Occipital lobe (tissue), 1 donor: ENCODE measurements at regions not wholly inside any gene's neighbourhood (a gene's known extent, or its start where the extent isn't known, plus 50 kb on each side); places are given as distances from the start of the nearest gene placed in this dataset.

ENCODE experiments used
- DNase-seq: peaks from one replicate; lab custom pipeline; 2025; lab: John Stamatoyannopoulos, UW

DNA sequence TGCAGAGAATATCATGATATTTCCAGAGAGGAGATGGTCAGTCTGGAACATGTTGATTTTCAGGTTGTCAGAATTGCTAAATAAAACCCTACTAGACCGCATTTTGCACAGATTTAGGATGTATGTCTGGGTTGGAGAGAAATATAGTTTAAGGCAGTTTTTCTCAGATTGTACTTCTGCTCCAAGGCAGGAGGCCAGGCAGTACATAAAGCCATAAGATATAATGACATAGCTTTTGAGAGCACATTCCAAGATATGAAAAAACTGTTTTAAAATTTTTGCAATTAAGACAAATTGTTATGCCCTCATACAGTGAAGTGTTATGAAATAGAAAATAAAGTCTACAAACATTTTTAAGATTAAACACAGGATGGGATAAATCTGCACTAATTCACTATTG is 301.8 kb upstream of the CBLB start:
- DNase-seq: no peak

DNA sequence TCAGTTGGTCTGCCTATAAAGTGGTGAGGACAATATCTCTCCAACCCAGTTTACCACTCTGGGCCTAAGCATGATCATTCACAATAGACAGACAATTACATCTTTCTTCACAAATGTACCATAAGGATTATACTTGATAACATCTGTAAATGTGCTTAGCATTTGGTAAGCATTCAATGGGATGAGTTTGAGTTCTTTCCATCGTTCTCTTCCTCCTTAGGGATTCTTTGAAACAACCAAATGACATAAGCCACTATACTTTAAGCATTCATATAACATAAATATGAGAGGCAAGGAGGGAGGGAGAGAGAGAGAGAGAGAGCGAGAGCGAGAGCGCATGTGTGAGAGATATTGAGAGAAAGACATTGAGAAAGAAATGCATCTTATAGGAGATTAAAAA is 303.3 kb upstream of the CBLB start:
- DNase-seq: no peak

DNA sequence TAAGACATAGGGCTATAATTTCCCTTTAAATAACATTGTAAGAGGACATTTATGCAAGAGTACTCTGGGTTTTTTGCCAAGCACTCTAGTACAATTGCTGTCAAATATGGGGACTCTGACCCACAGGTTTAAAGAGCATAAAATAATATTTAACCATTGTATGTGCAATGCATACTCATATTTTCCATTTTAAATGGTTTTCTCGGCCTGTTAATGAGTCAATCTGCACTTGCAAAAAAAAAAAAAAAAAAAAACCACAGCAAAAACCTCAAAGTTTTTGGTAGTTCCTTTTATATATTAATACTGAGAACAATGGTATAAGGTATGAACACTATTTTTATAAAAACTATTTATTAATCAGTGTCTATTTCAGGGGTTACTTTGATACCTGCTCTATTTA is 304.0 kb upstream of the CBLB start:
- DNase-seq: no peak

DNA sequence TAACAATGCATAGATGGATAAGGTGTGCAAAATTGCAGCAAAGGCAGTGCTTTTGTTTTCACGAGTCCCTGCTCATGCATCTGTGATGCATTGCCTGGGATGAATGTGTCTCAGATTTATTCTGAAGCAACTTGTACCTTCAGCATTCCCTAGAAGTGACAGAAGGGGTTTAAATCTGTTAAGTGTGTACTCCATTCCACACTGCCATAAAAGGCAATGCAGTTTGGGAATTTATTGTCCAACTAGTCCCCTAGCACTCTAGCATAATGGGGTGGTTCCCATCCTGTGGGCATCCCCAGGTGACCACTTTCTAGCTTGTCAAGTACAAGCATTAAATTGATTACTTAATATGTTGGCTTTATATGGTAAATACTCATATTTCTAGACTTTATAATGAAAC is 306.5 kb upstream of the CBLB start:
- no peak for DNase-seq

DNA sequence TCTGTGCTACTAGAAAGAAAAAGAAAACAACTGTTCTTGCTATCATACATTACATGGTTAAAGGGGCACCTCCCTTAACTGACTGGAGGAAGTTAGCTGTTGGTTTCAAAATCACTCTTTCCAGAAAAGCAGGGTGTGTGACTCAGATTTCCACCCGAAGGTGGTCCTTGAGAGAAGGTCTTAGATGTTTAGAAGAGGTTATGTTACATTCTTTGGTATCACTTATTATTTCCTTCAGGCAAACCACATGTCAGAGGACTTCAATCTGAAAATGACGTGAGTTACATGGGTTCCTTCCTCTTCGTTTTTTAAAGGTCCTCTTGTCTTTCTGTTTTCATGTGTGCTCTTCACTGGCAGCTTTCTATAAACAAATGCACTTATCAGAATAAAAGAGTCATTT is 307.9 kb upstream of the CBLB start:
- no peak for DNase-seq

DNA sequence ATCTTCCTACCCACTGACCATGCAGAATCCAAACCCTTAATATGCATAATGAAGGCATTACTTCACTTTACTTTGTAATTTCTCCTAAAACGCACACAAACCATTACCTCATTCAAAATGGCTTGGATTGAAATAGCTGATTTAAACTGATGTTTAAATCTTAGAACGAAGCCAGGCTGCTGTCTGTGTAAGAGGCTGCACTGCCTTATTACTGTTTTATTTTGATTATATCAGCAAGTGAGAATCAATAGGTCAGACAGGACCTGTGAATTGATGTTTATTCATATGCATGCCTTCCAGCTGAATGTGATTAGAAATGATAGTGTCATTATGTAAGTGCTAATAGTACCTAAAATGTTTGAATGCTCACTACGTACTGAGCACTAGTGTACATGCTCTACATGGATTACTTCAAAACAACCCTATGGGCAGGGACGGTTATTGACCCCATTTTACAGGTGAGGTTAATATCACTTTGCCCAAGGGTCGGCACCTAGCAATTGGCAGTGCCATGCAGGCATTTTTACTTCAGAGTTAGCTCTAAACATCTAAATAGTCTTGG is 314.2 kb upstream of the CBLB start:
- DNase-seq: no peak

DNA sequence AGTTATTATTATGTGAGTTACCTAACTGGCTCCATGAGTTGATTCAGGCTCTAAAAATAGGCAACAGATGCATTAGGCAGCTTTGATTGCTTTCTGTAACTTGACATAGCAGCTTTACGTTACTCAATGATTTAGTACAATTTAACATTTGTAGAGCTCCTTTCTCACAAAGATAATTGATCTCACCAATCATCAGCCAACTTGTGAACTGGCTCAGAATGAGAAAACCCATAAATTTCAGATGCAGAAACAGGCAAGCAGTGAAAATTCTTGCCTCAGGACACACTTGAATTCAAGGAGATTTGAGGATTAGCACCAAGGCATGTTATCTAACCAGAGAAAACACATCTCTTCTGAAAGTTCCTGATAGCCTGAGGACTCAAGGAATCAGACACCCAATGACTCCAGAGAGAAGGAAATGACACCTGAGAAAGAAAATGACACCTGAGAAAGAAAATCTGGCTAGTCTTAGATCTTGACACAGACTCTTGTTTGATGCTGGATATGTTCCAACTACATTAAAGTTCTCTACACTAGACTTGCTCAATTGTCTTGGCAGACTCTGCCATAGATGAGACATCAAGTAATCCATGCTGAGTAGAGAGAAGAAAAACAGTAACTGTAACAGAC is 315.1 kb upstream of the CBLB start:
- no peak for DNase-seq

DNA sequence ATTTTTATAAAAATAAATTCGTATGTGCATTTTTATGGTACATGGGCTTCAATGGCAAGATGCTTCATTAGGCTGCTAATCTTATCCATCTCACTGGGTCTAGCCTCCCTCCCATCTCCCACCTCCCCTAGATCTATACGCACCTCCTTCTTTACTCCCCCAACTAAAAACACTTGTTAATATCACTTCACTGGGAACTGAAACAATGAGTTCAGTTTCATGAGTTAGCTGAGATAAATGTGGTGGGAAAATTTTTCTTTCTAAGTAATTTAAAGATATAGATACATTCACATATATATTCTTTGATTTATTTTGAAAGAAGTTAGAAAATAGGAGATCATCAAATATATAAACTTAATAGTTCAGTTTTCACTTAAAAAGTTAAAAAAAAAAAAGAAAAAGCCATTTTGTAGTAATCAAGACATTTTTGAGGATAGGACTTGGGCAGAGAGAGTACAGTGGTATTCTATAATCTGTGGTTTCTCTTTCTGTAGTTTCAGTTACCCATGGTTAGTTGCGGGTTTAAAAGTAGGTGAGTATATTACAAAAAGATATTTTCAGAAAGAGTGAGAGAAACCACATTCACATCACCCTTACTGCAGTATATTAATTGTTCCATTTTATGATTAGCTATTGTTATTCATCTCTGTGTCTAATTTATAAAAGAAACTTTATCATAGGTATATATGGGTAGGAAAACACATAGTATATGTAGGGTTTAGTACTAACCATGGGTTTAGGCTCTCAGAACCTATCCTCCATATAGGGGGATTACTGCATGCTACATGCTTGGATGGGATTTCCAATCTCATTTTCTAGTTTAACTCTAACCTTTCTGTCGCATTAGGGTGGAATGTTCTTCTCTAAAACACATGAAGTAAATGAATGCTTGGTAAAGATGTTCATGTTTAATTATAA is 316.0 kb upstream of the CBLB start:
- no peak for DNase-seq

DNA sequence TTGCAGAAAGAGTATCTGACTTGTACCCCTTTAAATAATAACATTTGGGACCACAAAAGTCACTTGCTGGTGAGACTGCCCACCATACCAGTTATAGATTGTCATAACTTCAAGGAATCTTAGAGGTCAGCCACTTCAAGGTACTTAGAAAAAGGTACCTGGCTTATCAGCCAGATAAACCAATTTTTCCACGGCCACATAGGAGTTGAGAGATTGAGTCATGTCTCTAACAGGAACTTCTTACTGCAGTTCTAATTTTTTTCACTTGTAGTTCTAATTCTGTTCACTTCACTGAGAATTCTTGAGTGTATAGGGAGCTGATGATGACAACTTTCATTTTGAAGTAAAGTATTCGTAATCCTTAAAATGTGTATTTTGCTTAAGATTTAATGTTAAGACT is 317.1 kb upstream of the CBLB start:
- DNase-seq: no peak

DNA sequence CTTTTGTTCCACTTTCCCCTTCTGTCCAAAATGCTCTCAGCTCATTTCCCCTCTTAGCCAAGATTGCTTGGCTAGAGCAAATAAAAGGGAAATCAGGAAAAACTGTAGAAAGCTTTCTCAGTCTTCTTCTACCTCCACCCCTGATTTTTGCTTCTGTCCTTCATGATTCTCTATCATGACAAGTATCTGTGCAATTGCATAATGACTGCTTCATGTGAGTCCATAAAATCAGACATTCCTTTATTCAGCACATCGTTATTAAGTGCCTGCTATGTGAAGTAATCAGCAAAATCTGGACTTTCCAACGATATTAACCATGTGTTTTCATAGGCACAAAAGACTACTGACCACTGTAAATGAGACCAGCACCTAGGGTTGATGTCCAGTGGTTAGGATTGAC is 321.5 kb upstream of the CBLB start:
- DNase-seq: no peak

DNA sequence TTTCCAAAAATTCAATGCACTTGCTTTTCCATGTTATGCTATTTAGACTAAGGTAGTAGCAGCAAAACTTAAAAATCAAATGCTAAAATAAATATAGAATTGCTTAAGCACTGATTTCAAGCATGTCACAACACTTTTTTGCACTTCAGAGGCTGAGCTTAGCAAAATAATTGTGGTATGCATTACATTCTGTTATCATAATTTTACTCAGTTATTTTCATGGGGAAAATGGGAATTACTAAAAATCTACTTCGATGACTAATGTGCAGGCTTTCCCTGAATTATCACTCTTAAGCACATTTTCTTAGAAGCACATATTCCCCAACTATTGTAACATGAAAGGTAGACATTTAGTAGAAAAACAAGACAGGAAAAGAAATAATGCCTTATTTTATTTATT is 322.4 kb upstream of the CBLB start:
- DNase-seq: no peak

DNA sequence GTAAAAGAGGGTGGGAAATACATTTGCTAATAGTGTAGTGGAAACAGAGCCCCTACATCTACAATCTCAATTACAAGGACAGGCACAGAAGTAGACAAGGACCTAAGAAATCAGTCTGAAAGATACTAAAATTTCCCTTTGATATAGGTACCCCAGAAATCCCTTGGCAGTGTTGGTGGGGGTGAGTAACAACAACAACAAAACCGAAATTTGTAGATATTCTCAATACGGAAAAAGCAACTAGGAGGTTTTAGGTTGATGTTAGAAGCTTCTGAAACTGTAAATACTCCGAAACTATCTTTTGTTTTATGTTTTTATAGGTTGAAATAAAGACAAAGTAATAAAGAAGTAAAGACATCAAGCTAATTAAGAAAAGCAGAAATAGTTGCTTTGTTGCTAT is 323.1 kb upstream of the CBLB start:
- DNase-seq: no peak

DNA sequence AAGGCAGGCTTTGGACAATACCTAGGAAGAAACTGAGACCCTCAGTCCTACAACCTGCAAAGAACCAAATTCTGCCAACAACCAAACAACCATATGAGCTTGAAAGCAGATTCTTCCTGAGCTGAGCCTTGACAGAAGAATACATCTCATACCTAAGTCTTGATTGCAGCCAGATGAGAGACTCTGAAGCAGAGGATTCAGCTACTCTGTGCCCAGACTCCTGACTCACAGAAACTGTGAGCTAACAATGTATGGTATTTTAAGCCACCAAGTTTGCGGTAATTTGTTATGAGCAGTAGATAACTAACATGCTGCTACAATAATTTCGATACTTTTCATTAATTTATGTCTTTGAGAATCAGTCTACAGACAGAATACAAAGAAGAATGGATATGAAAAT is 325.1 kb upstream of the CBLB start:
- DNase-seq: no peak

DNA sequence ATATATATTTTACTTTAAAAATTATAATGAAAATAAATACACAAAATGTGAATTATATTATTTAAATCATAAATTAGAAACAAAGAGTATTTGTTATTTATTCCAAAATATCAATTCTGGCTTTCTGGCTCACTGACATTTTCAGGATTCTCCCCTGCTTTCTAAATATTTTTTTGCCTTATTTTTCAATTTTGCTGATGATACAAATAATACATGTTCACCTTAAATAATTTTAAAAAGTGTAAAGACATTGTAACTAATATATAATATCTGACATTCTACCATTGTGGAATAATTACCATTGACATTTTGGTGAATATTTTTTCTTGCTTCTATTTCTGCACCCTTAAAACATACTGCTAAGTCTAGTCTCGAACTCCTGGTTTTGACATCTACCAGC is 325.9 kb upstream of the CBLB start:
- no peak for DNase-seq

DNA sequence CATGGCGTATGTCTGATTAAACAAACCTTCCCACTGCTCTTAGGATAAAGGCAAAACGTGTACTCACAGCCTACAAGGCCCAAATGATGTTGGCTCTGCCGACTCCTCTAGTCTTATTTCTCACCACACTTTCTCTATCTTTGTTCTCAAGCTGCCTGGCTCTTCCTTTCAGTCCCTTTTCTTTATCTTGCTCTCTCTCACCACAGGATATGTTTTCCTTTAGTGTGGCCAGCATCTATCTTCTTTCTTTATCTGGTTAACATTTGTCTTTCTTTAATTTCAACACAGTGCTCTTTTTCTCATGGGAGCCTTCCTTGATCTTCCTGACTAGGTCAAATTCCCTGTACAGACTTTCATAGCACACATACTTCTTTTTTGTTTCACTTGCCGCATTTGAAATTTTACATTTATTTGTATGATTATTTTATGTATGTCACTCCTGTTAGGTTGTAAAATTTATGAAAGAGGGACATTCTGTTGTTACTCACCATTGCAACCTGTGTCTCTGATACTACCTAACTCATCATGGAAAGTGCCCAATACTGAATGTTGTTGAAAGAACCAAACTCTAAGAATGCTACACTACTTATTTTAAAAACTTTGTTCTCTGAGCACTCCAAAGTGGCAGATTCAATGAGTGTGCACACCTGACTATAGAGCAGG is 328.9 kb upstream of the CBLB start:
- DNase-seq: no peak

DNA sequence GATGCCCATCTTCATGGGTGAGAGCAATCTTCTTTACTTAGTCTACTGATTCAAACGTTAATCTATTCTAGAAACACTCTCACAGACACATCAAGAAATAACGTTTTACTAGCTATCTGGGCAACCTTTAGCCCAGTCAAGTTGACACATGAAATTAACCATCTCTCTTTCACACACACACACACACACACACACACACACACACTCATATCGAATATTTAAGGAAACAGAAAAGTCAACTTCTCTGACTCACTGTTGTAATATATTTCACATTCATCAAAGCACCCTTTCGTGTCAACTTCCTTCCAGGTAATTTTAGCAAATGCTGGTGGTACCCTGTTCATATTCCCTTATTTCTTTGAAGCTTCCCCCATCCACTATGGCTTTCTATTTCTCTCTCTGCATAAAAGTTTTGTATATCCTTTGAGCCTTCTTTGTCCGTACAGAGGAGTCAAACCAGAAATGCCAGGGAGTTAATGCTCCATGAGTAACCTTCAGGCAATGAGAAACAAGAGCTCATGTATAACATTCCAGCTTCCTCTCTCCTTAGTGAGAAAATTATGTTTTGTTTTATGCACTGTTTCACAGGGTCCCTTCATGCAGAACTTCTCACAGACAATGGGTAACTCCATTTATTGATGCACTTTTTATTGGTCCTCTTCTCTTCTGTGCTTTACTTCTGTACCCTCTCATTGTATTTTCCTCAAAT is 335.5 kb upstream of the CBLB start:
- no peak for DNase-seq

DNA sequence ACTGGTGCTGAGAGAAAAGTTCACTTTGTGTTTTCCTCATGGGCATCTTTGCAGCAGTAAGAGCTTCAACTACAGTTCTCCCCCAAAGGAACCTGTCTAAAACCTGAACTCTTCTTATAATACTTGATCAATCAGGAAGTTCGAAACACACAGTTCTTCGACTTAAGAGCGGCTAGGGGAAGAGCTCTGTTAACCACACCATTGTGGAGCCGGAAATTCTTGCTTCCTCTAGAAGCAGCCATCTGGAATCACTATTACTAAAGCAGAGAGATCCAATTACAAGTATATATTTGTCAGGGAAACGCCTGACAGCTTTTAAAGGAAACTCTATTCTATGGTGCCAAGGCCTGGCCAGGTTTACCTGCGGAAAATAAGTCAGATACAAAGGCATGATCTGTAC is 337.3 kb upstream of the CBLB start:
- DNase-seq: no peak

DNA sequence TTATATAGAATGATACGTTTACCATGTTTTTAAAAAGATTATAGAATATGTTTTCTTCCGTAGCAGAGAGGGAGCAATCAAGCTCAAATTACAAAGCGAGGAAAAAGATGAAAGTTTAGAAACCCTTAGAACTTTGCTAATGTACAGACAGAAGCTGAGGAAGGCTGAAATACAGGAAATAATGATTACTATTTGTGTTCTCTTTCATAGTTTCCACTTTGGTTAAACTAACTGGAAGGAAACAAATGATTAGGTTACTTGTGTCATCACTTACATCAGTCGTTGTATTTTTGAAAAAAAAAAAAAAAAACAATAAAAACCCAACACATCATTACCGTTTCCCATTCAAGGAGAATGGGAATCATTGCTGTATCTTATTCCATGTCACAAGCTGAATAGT is 337.8 kb upstream of the CBLB start:
- no peak for DNase-seq

DNA sequence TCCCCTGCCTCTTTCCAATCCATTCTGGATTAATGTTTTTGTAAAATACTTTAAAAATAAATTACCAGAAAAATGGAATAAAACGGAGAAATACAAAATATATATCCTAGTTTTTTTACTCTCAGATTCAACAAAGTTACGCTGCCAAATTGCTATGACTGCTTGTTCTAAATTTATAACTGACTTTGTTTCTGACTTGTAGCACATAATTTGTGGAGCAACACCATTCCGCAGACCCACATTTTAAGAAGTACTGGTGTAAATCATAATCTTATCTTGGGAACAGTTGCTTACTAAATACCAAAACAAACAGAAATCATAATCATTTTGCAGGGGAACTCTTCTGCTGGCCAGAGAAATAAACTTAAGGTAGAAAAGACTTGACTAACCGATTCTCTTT is 339.4 kb upstream of the CBLB start:
- DNase-seq: no peak

DNA sequence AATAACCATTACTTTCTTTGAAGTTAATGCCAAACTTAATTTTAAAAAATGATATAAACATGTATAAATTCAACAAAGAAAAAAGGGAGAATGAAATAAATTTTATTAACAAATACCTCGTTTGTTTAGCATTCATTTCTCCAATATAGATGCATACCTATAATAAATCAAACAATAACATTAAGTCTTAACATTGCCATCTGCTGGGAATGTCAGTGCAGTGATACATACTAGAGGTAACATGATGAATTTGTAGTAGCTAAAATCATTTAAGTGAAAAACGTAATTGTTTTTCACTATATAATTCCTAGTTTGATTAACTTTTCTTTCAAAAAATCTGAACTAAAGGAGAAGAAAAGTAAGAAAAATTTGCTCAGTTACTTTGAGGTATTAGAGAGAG is 340.2 kb upstream of the CBLB start:
- DNase-seq: no peak

DNA sequence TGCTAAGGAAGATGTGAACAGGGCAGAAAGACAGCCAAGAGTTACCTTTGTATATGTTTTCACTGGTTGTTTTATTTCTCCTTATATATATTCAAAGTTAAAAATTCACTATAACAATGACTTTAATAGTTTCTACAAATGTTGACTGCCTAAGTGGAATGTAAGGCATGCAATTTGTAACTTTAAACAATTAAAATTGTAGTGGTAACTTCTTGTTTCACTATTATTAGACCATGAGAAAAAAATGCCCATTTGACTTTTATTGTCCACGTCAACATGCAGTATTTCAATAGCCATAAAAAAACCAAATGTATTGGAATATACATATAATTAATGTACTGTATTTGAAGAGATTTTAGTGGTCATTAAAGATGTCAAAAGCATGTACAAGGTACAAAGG is 340.7 kb upstream of the CBLB start:
- DNase-seq: no peak

DNA sequence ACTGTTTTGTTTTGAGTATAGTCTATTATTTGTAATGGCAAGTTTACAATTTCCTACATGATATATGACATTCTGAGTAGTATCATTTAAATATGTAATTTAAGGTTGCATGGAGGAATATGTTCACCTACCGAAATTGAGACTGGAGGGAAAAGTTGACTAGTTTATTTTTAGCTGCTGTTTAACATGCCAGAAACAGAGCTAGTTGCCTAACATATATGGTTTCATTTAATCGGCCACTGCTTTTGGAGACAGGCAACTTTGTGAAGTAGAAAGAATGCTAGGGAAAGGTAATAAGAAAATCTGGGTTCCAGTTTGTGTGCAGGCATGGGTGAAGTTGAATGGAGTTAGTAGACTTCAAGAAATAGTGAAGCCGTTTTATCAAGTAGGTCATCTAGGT is 342.1 kb upstream of the CBLB start:
- DNase-seq: no peak
